T-helper 2 cell treated with Interferon-gamma antibody and Interleukin-4, amounts not matched to agents 5 μg/mL and 100 μg/mL, for 36 hours (primary cell): ENCODE measurements at regions not wholly inside any gene's neighbourhood (a gene's known extent, or its start where the extent isn't known, plus 50 kb on each side); places are given as distances from the start of the nearest gene placed in this dataset.

Source experiments
- DNase-seq: peaks from one replicate; pipeline ENCODE4 v3.0.0; 2021; ENCODE audit warnings: low spot score
- H3K27ac Mint-ChIP-seq: one replicate; pipeline ENCODE4 v1.8.0; 2021; ENCODE audit warnings: mild to moderate bottlenecking, mixed read lengths
- H3K27me3 Mint-ChIP-seq: one replicate; pipeline ENCODE4 v1.8.0; 2021; ENCODE audit warnings: low read depth, mixed read lengths
- H3K36me3 Mint-ChIP-seq: one replicate; pipeline ENCODE4 v1.8.0; 2021; ENCODE audit warnings: low read depth, mixed read lengths
- H3K4me1 Mint-ChIP-seq: one replicate; pipeline ENCODE4 v1.8.0; 2021; ENCODE audit warnings: low read depth, mixed read lengths
- H3K4me3 Mint-ChIP-seq: one replicate; pipeline ENCODE4 v1.8.0; 2022; ENCODE audit warnings: mild to moderate bottlenecking, moderate library complexity, mixed read lengths
- H3K9me3 Mint-ChIP-seq: one replicate; pipeline ENCODE4 v1.8.0; 2021; ENCODE audit warnings: mixed read lengths

GRCh38 chr9:99760421-99760820 lies 61.3 kb upstream of the NR4A3 start:
- H3K27ac Mint-ChIP-seq = no peak overlapping the region
- H3K36me3 Mint-ChIP-seq = no peaks in the 10 kb centered on the region
- no peak overlapping the region for H3K4me3 Mint-ChIP-seq
- no peak for DNase-seq
- peaks cover 14% of the 10 kb centered on the region for H3K27me3 Mint-ChIP-seq
- H3K4me1 Mint-ChIP-seq = peaks cover 3% of the 10 kb centered on the region
- H3K9me3 Mint-ChIP-seq = no peaks in the 10 kb centered on the region

GRCh38 chr9:99762470-99762869 lies 59.2 kb upstream of the NR4A3 start:
- H3K9me3 Mint-ChIP-seq = no peaks in the 10 kb centered on the region
- no peak for DNase-seq
- peaks cover 3% of the 10 kb centered on the region for H3K4me1 Mint-ChIP-seq
- H3K27ac Mint-ChIP-seq = no peak overlapping the region
- no peaks in the 10 kb centered on the region for H3K36me3 Mint-ChIP-seq
- no peak overlapping the region for H3K4me3 Mint-ChIP-seq
- peaks cover 15% of the 10 kb centered on the region for H3K27me3 Mint-ChIP-seq
